HG03460 (cell line): ENCODE measurements at regions not wholly inside any gene's neighbourhood (a gene's known extent, or its start where the extent isn't known, plus 50 kb on each side); places are given as distances from the start of the nearest gene placed in this dataset.
"Not testable (repeated sequence)": the region's sequence is repeated elsewhere in the genome, so short reads cannot be mapped to it uniquely, and the experiment has no call there.

Experiments
- ATAC-seq: cut with Tn5 transposase; IDR thresholded peaks from one replicate; pipeline ENCODE4 v1.9.1; 2021; ENCODE audit not compliant: unreplicated experiment

DNA sequence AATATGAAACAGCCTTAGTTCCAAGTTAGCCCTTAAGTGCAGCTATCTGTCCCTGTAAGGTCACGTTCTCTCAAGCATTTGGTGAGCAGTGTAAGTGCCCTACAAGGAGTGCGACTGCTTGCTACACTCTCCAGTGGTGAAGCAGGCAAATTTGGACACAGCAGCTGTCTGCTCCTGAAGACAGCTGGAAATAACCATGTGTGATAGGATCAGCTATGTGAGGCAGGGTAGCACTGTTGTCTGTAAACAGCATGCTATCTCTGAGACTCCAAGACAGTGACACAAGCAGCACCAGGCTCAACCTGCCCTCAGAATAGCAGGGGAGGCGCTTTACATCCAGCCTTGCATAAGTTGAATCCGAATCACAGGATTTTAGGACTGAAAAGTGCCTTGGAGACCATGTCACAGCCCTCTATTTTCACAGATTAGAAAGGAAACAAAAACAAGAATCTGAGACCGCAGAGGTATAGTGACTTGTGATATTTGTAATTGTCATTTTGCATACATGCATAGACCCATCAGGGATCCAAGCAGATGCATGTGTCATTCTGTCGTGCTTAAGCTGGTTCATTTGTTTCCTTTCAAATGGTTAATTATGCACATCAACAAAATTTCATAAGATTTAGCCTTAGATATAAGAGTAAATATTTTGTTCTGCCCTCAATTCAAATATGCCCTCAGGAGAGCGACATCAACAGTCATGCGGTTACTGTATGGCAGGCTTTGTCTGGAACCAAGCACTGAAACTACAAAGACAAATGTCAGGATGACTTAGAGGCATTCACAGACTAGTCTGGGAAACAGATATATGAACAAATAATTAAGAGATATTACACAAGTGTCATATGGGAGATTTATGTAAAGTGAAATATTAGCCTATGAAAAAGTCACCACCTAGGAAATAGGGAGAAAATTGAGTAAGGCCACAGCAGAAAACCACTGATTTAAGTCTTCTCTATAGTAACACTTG is 134.9 kb upstream of the NRIP1 start:
- no peak for ATAC-seq

GRCh38 chr21:15203740-15204139 is 138.9 kb upstream of the NRIP1 start:
- no peak for ATAC-seq

DNA sequence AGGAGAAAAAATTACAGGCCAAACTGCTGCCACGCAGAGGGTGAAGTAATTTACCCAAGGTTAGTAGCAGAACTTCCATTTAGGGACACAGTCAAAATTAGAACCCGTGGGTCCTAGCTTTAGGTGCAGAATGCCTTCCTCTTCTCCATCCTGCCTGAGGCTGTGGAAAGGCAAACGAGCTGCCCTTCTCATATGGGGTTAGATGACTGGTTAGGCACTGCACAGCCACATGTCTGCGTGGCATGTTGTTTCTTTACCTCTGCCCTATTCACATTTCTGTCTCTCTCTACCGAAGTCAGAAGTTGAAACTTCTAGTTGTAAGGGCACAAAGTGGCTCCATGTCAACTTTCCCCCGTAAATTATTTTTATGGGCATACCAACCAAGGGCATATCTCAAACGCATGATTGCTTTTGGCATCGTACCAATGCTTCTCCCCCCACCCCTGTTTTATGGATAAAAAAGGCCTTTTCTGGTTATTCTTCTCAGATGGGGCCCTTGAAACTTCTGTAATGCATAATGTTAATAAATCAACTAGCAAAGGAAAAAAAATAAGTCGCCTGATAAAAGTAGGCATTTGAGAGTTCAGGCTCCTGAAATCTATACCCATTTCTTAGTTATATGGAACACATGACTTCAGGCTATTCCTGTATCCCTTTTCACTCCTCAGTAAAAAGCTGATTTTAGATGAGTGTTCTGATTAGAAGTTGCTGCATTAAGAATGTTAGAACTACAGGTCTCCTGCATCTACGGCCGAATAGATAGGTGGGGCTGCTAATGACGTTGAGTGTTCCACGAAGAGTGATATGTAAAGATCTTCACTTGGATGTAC is 139.6 kb upstream of the NRIP1 start:
- ATAC-seq: no peak

GRCh38 chr21:15204970-15205286 is 140.1 kb upstream of the NRIP1 start:
- no peak for ATAC-seq

GRCh38 chr21:15206514-15206913 is 141.7 kb upstream of the NRIP1 start:
- no peak for ATAC-seq

- ATAC-seq: no peak
These were observed 142.4 kb upstream of the NRIP1 start for GRCh38 chr21:15207231-15207630.

DNA sequence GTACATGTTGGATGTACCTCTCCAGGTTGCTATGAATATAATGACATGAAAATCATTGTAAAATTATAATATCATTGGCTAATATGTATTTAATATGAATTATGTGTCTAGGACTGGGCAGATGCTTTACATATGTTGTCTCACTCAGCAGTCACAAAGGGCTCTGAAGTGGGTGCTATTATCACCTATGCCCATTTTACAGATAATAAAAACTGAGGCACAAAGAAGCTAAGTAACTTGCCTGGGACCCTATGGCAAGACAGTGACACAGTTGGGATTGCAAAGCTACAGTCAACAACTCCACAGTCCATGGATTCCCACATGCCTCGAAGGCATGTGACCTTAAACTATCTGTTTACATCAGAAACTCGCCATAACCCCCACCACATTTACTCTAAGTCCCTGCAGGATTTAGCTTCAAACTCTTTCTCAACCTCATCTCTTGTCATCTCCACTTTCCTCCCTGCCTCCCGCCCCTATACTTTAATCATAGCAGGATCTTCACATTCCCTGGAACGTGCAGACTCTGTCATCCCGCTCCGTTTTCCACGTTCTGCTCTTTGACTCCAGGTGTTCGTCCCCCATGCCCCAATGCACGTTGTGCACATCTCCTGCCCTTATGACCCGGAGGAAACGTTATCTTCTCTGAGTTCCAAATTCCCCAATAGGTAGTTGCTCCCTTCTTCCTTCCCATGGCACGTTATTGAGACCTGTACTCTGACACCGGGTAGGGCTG is 143.0 kb upstream of the NRIP1 start:
- no peak for ATAC-seq

GRCh38 chr21:15208786-15209185 is 144.0 kb upstream of the NRIP1 start:
- no peak for ATAC-seq

GRCh38 chr21:15209224-15209623 is 144.4 kb upstream of the NRIP1 start:
- ATAC-seq: no peak

GRCh38 chr21:15210235-15210678 is 145.5 kb upstream of the NRIP1 start:
- ATAC-seq: no peak

DNA sequence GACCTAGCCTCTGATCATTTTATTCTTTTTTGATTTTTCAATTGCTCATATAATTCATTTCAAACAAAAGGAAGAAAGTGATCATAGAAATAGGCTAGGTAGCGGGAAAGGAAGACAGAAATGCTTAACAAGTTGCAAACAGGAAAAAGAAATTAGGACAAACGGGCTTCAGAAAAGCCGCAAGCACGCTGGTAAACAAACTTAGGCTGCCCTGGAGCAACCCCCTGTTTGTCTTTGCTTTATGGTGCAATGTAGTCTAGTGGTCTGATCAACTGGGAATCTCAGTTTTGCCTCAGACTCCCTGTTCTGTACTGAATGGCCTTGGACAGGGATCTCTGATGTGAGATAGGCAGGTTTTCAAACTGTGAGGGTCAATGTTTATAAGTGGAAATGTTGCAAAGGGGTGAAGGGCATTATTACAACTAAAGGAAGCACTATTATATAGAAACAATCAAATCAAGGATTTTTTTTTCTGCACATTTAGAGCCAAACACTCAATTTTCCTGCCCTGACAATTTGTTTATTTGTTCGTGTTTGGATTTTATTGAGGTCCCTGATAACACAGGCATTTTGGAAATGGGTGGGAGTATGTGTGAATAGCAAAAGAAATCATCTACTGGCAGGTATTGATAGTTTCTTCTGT is 146.8 kb upstream of the NRIP1 start:
- no peak for ATAC-seq

DNA sequence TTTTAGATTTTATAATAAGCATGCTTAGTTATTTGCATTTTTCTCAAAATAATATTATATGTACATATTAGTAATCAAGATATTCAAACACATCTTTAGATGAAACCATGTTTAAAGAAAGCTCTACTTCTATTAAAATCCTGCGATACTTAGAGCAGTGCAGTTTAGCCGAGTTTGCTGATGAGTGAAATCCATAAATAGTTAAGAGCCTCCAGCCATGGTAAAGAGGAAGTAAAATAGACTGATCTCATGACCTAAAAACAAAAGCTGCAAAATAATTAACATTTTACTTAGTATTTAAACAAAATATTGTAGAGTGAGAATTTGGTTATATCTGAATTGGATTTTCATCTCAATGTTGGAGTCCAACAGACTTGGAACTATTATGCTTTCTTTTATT is 147.4 kb upstream of the NRIP1 start:
- ATAC-seq: no peak

GRCh38 chr21:15218476-15218875 is 153.7 kb upstream of the NRIP1 start:
- ATAC-seq: not testable (repeated sequence)

DNA sequence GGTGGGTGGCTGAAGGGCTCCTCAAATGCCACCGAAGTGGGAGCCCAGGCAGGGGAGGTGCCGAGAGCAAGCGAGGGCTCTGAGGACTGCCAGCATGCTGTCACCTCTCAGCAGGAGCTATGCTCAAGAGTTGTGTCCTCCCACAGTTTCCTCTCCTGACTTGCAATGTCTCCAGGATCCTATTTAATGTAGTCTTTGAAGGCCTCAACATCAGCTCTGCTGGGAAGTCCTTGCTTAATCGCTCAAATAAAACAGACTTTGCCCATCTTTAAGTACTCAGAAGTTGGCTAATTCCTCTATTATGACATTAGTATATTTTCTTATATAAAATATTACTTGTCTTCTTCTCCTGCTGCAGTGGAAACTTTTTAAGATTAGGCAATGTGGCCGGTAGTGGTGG is 154.2 kb upstream of the NRIP1 start:
- no peak for ATAC-seq

DNA sequence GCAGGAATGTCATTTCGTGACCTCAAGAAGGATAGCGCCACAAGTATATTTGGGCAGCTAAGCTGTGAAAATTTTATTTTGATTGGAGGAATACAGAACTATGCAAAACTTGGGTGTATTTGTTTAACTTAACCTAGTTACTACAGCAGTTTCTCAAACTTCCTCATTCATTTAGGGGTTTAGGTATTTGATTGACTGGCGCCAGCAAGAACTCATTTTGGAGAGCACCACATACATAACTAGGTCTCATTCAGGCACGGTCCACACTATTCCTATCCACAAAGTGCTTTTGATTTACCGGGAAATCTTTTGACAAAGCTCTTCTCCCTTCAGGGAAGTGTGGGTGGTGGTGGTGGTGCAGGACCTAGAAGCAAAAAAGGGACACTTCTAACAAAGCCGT is 155.1 kb upstream of the NRIP1 start:
- ATAC-seq: no peak

GRCh38 chr21:15221799-15222386 is 157.1 kb upstream of the NRIP1 start:
- ATAC-seq: no peak

DNA sequence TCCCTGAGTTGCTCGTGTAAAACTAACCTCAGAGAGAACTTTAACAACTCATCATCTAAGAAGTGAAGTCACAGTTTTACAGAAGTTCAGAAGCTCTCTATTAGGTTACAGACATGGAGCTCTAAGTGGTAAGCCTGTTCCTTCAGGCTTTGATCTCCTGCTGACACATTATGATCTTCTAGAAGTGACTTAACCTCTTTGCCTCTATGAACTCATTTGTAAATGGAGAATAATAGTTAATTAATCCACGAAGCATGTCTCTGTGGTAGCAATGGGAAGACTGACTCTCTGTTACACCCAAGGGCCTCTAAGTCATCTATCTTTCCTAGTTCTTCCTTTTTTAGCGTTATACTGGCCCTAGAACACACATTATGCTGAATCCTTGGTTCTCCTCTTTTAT is 157.9 kb upstream of the NRIP1 start:
- ATAC-seq: no peak

- no peak for ATAC-seq
These were observed 159.7 kb upstream of the NRIP1 start for GRCh38 chr21:15224346-15225086.

DNA sequence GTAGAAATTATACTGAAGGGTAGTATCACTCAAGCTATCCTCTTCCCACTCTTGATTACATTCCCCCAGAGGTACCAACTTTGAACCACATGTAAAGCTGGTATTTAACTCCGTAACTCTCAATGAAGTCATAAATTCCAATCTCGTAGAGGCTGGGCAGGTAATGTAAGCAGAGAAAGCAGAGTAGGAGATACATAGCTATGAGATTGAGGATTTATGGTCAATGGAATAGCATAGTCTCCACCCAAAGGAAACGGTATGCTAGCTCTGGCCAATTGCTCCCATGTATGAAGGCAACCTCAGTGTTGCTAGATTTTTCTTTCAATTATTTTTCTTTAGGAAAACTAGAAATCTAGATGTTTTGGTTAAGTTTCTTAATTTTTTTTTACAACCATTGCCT is 163.1 kb upstream of the NRIP1 start:
- ATAC-seq: no peak

DNA sequence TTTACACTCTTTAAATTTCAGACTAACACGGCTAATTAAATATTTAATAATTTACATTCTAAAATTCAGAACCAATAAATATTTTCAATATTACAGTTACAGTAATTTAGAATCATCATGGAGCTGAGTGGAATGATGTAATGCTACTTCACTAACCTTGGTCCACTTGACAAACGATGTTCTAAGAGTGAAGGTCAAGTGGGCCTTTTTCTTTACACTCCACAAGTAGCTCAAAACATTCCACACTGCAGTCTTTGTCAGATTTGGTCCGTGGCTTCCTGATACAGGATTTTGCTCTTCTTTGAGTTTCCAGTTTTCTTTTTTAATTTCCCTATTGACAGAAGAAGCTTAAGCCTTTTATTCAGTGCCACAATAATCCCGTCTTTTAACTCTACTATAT is 164.6 kb upstream of the NRIP1 start:
- no peak for ATAC-seq
